ENCODE measurements at regions not wholly inside any gene's neighbourhood (a gene's known extent, or its start where the extent isn't known, plus 50 kb on each side); places are given as distances from the start of the nearest gene placed in this dataset.

DNA sequence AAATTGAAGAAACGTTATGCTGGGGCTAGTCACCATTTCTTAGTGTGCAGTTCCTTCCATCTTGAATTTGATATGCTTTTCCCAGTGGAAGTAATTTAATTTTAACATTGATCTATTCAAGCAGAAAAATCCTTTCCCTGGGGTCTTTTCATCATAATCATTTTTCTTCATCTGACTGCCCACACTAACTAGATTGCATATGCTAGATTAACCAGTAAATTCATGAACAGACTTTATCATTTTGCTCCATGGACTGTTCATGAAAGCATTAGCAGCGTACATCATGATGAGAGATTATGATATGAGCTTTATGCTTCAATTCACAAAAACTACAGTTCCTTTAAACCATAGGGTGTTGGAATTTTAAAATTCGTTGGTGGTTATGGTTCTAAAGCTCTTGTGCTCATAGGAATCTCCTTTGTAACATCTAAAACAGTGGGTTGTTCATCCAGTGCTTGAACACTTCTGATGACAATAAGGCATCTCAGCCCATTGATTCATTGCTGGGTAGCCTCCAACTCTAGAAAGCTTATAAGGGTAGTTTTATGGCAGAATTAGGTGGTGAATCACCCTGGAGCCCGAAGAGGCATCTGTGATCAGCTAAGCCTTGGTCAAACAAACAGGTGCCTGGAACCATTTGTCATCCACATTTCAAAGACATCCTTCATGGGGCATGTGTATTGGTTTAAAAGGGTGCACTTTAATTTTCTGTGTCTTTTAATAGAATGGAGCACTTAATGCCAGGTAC is 77.2 kb upstream of the NDUFV2 start:
- H3K9me3 ChIP-seq (ENCODE audit: control insufficient read depth, insufficient read depth, low read depth, low read length) = 0 out of 2 replicates have a peak, but pooled peaks cover under 1% of the 10 kb centered on the region
- H3K4me1 ChIP-seq (ENCODE audit: control insufficient read depth, insufficient read depth, low read length) = no peaks in the 10 kb centered on the region; the same call in 1 of the 2 replicates
- ChIA-PET CTCF (no interaction called here), POLR2A (no interaction called here)
- in situ Hi-C loops (cut with HindIII; ENCODE audit: low pct_unique_long_range_greater_than_20kb, low sequenced_read_pairs) (no loop called here), intact Hi-C loops (cut with micrococcal nuclease; ENCODE audit: unreplicated experiment) (no loop called here)
- H3K27ac ChIP-seq (ENCODE audit: low read length) = peak overlapping the region; percentile 39; the same call in 1 of the 2 replicates
- no peak overlapping the region for H3K4me3 ChIP-seq (ENCODE audit: low read depth in 2 of 2, low read length in 2 of 2)
- H3K36me3 ChIP-seq (ENCODE audit: control insufficient read depth, insufficient read depth, low read length) = no peaks in the 10 kb centered on the region
- no peaks in the 10 kb centered on the region for H3K27me3 ChIP-seq (ENCODE audit: control insufficient read depth, insufficient read depth, low read length)
- ATAC-seq (peak; percentile 53; the same call in 1 of the 2 replicates), DNase-seq (ENCODE audit: low read depth, low spot score) (no peak)
- TF ChIP-seq, protein P1, sequence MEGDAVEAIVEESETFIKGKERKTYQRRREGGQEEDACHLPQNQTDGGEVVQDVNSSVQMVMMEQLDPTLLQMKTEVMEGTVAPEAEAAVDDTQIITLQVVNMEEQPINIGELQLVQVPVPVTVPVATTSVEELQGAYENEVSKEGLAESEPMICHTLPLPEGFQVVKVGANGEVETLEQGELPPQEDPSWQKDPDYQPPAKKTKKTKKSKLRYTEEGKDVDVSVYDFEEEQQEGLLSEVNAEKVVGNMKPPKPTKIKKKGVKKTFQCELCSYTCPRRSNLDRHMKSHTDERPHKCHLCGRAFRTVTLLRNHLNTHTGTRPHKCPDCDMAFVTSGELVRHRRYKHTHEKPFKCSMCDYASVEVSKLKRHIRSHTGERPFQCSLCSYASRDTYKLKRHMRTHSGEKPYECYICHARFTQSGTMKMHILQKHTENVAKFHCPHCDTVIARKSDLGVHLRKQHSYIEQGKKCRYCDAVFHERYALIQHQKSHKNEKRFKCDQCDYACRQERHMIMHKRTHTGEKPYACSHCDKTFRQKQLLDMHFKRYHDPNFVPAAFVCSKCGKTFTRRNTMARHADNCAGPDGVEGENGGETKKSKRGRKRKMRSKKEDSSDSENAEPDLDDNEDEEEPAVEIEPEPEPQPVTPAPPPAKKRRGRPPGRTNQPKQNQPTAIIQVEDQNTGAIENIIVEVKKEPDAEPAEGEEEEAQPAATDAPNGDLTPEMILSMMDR (IDR thresholded peaks at IDR 0.05) = no peak
- TF ChIP-seq POLR2AphosphoS5 (IDR thresholded peaks at IDR 0.05; ENCODE audit: low read depth, low read length) (no peak), SIN3A (IDR thresholded peaks at IDR 0.05; ENCODE audit: borderline replicate concordance, insufficient read depth, low read depth, low read length) (no peak), TCF7L2 (IDR thresholded peaks at IDR 0.05; ENCODE audit: low read depth, low read length) (no peak)
- TF ChIP-seq, protein P2, sequence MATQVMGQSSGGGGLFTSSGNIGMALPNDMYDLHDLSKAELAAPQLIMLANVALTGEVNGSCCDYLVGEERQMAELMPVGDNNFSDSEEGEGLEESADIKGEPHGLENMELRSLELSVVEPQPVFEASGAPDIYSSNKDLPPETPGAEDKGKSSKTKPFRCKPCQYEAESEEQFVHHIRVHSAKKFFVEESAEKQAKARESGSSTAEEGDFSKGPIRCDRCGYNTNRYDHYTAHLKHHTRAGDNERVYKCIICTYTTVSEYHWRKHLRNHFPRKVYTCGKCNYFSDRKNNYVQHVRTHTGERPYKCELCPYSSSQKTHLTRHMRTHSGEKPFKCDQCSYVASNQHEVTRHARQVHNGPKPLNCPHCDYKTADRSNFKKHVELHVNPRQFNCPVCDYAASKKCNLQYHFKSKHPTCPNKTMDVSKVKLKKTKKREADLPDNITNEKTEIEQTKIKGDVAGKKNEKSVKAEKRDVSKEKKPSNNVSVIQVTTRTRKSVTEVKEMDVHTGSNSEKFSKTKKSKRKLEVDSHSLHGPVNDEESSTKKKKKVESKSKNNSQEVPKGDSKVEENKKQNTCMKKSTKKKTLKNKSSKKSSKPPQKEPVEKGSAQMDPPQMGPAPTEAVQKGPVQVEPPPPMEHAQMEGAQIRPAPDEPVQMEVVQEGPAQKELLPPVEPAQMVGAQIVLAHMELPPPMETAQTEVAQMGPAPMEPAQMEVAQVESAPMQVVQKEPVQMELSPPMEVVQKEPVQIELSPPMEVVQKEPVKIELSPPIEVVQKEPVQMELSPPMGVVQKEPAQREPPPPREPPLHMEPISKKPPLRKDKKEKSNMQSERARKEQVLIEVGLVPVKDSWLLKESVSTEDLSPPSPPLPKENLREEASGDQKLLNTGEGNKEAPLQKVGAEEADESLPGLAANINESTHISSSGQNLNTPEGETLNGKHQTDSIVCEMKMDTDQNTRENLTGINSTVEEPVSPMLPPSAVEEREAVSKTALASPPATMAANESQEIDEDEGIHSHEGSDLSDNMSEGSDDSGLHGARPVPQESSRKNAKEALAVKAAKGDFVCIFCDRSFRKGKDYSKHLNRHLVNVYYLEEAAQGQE (IDR thresholded peaks at IDR 0.05; ENCODE audit: insufficient read depth in 1 of 2, low read depth in 2 of 2, low read length in 1 of 2) = no peak
- BruUV-seq (replicated peaks) = no TSS peak

DNA sequence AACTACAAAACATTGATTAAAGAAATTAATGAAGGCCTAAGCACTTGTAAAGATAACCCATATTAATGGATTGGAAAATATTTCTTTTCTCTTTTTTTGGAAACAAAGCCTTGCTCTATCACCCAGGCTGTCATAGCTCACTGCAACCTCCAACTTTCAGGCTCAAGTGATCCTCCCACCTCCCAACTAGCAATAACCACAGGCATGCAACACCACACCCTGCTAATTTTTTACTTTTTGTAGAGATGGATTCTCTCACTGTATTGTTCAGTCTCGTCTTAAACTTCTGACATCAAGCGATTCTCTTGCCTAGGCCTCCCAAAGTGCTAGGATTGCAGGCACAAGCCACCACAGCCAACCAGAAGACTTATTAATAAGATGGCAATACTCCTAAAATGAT is 73.4 kb upstream of the NDUFV2 start:
- no peaks in the 10 kb centered on the region for H3K9me3 ChIP-seq (ENCODE audit: control insufficient read depth, insufficient read depth, low read depth, low read length)
- H3K27me3 ChIP-seq (ENCODE audit: control insufficient read depth, insufficient read depth, low read length) = no peaks in the 10 kb centered on the region
- POLR2A ChIA-PET = no interaction called here
- BruUV-seq (replicated peaks) = no TSS peak
- H3K4me1 ChIP-seq (ENCODE audit: control insufficient read depth, insufficient read depth, low read length) = no peaks in the 10 kb centered on the region
- DNase-seq (ENCODE audit: low read depth, low spot score) = no peak
- no peak for ATAC-seq
- in situ Hi-C loops (cut with HindIII; ENCODE audit: low pct_unique_long_range_greater_than_20kb, low sequenced_read_pairs) (no loop called here), intact Hi-C loops (cut with micrococcal nuclease; ENCODE audit: unreplicated experiment) (no loop called here)
- CTCF ChIA-PET = no interaction called here
- H3K36me3 ChIP-seq (ENCODE audit: control insufficient read depth, insufficient read depth, low read length) = no peaks in the 10 kb centered on the region
- no peak overlapping the region for H3K27ac ChIP-seq (ENCODE audit: low read length)
- TF ChIP-seq SIN3A (IDR thresholded peaks at IDR 0.05; ENCODE audit: borderline replicate concordance, insufficient read depth, low read depth, low read length) = no peak
- TF ChIP-seq TCF7L2 (IDR thresholded peaks at IDR 0.05; ENCODE audit: low read depth, low read length) = no peak
- TF ChIP-seq, protein P1 (IDR thresholded peaks at IDR 0.05) = no peak
- TF ChIP-seq POLR2AphosphoS5 (IDR thresholded peaks at IDR 0.05; ENCODE audit: low read depth, low read length) = no peak
- H3K4me3 ChIP-seq (ENCODE audit: low read depth in 2 of 2, low read length in 2 of 2) = no peak overlapping the region

All from Panc1 (cell line).